ENCODE measurements at regions not wholly inside any gene's neighbourhood (a gene's known extent, or its start where the extent isn't known, plus 50 kb on each side); places are given as distances from the start of the nearest gene placed in this dataset.

DNA sequence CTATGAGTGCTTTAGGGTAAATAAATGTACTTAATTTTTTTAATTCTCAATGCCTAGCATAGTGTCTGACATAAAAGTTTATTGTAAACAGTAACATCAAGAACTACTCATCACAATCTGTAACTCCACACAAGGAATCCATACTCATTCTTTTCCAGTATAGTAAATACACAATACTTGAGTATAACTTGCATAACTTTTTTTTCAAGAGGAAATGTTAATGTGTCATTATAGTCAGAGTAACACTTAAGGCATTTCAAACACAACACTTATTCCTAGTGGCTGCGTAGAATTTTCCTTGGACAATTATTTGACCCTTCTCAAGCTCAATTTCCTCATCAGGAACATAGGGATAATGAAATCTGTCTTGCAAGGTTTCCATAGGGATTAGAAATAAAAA is 584.3 kb downstream of the CAAP1 start:
- no peak for TF ChIP-seq POLR2AphosphoS5 (IDR thresholded peaks at IDR 0.05; ENCODE audit: low read depth, low read length)
- TF ChIP-seq, protein P1, sequence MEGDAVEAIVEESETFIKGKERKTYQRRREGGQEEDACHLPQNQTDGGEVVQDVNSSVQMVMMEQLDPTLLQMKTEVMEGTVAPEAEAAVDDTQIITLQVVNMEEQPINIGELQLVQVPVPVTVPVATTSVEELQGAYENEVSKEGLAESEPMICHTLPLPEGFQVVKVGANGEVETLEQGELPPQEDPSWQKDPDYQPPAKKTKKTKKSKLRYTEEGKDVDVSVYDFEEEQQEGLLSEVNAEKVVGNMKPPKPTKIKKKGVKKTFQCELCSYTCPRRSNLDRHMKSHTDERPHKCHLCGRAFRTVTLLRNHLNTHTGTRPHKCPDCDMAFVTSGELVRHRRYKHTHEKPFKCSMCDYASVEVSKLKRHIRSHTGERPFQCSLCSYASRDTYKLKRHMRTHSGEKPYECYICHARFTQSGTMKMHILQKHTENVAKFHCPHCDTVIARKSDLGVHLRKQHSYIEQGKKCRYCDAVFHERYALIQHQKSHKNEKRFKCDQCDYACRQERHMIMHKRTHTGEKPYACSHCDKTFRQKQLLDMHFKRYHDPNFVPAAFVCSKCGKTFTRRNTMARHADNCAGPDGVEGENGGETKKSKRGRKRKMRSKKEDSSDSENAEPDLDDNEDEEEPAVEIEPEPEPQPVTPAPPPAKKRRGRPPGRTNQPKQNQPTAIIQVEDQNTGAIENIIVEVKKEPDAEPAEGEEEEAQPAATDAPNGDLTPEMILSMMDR (IDR thresholded peaks at IDR 0.05): no peak
- TF ChIP-seq SIN3A (IDR thresholded peaks at IDR 0.05; ENCODE audit: borderline replicate concordance, insufficient read depth, low read depth, low read length): no peak
- no peak for TF ChIP-seq TCF7L2 (IDR thresholded peaks at IDR 0.05; ENCODE audit: low read depth, low read length)
- Histone ChIP-seq H3K9me3 (ENCODE audit: control insufficient read depth, insufficient read depth, low read depth, low read length) (no peaks in the 10 kb centered on the region), H3K27ac (ENCODE audit: low read length) (no peak overlapping the region), H3K4me3 (ENCODE audit: low read depth in 2 of 2, low read length in 2 of 2) (no peak overlapping the region), H3K4me1 (ENCODE audit: control insufficient read depth, insufficient read depth, low read length) (no peaks in the 10 kb centered on the region), H3K27me3 (ENCODE audit: control insufficient read depth, insufficient read depth, low read length) (no peaks in the 10 kb centered on the region), H3K36me3 (ENCODE audit: control insufficient read depth, insufficient read depth, low read length) (no peaks in the 10 kb centered on the region)
- ChIA-PET CTCF (no interaction called here), POLR2A (no interaction called here)
- DNase-seq (ENCODE audit: low read depth, low spot score) (no peak), ATAC-seq (no peak)
- no TSS peak for BruUV-seq (replicated peaks)
- in situ Hi-C loops (cut with HindIII; ENCODE audit: low pct_unique_long_range_greater_than_20kb, low sequenced_read_pairs) (no loop called here), intact Hi-C loops (cut with micrococcal nuclease; ENCODE audit: unreplicated experiment) (no loop called here)

DNA sequence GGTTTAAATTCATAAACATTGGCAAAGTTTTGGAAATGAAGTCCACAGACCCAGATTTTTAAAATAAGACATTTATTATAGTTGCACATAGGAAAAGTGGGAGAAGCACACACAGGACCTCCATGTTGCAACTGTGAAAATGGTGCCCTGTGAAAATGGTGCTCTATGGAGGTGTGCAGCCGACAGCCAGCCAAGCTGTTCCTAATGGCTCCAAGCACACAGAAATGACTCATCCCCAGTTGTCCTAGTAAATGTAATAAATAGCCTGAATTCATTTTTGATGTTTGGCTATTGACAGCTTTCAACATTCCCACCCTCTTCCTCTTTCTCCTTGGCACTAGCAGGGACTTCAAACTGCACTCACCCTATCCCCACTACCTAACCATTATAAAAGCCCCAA is 590.9 kb downstream of the CAAP1 start:
- CTCF ChIA-PET: no interaction called here
- no peak for DNase-seq (ENCODE audit: low read depth, low spot score)
- ATAC-seq: no peak

More for the DNA sequence above, 590.9 kb downstream of the CAAP1 start:
- intact Hi-C loops (cut with micrococcal nuclease; ENCODE audit: unreplicated experiment) (no loop called here), in situ Hi-C loops (cut with HindIII; ENCODE audit: low pct_unique_long_range_greater_than_20kb, low sequenced_read_pairs) (no loop called here)
- TF ChIP-seq, protein P2, sequence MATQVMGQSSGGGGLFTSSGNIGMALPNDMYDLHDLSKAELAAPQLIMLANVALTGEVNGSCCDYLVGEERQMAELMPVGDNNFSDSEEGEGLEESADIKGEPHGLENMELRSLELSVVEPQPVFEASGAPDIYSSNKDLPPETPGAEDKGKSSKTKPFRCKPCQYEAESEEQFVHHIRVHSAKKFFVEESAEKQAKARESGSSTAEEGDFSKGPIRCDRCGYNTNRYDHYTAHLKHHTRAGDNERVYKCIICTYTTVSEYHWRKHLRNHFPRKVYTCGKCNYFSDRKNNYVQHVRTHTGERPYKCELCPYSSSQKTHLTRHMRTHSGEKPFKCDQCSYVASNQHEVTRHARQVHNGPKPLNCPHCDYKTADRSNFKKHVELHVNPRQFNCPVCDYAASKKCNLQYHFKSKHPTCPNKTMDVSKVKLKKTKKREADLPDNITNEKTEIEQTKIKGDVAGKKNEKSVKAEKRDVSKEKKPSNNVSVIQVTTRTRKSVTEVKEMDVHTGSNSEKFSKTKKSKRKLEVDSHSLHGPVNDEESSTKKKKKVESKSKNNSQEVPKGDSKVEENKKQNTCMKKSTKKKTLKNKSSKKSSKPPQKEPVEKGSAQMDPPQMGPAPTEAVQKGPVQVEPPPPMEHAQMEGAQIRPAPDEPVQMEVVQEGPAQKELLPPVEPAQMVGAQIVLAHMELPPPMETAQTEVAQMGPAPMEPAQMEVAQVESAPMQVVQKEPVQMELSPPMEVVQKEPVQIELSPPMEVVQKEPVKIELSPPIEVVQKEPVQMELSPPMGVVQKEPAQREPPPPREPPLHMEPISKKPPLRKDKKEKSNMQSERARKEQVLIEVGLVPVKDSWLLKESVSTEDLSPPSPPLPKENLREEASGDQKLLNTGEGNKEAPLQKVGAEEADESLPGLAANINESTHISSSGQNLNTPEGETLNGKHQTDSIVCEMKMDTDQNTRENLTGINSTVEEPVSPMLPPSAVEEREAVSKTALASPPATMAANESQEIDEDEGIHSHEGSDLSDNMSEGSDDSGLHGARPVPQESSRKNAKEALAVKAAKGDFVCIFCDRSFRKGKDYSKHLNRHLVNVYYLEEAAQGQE (IDR thresholded peaks at IDR 0.05; ENCODE audit: insufficient read depth in 1 of 2, low read depth in 2 of 2, low read length in 1 of 2): no peak
- TF ChIP-seq, protein P1 (IDR thresholded peaks at IDR 0.05): no peak
- TF ChIP-seq TCF7L2 (IDR thresholded peaks at IDR 0.05; ENCODE audit: low read depth, low read length) (no peak), POLR2AphosphoS5 (IDR thresholded peaks at IDR 0.05; ENCODE audit: low read depth, low read length) (no peak), SIN3A (IDR thresholded peaks at IDR 0.05; ENCODE audit: borderline replicate concordance, insufficient read depth, low read depth, low read length) (no peak)
- Histone ChIP-seq H3K27me3 (ENCODE audit: control insufficient read depth, insufficient read depth, low read length) (no peaks in the 10 kb centered on the region), H3K4me1 (ENCODE audit: control insufficient read depth, insufficient read depth, low read length) (no peaks in the 10 kb centered on the region), H3K4me3 (ENCODE audit: low read depth in 2 of 2, low read length in 2 of 2) (no peak overlapping the region), H3K36me3 (ENCODE audit: control insufficient read depth, insufficient read depth, low read length) (no peaks in the 10 kb centered on the region), H3K27ac (ENCODE audit: low read length) (no peak overlapping the region), H3K9me3 (ENCODE audit: control insufficient read depth, insufficient read depth, low read depth, low read length) (no peaks in the 10 kb centered on the region)
- POLR2A ChIA-PET: no interaction called here
- no TSS peak for BruUV-seq (replicated peaks)
